ENCODE measurements at regions not wholly inside any gene's neighbourhood (a gene's known extent, or its start where the extent isn't known, plus 50 kb on each side); places are given as distances from the start of the nearest gene placed in this dataset.

DNA sequence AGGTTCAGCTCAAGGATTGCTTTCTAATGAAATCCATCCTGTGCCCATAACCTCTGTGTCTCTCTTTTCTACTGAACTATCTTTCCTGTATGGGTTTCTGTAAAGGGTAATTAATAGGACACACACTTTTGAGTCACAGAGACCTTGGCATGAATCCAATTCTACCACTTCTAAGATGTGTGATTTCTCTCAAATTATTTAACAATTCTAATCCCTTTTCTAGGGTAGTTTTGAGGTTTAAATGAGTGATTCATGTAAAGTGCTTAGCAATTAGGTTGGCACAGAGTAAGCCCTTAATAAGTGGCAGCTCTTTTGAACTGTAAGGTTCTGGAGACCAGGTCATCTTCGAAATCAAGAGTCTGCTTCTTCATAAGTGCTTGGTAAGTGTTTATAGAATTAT, 202.7 kb downstream of the RASSF9 start:
- TF ChIP-seq MAFK (IDR thresholded peaks at IDR 0.05; ENCODE audit: low read depth, low read length) (no peak), CTCF (IDR thresholded peaks at IDR 0.05; ENCODE audit: control extremely low read depth in 1 of 3, insufficient read depth in 1 of 3, low read depth in 1 of 3, low read length in 3 of 3) (no peak)
